AG04450 (cell line): ENCODE measurements at regions not wholly inside any gene's neighbourhood (a gene's known extent, or its start where the extent isn't known, plus 50 kb on each side); places are given as distances from the start of the nearest gene placed in this dataset.
A peak's percentile ranks its signal among the peaks of the same experiment; 100 is the strongest.

Source experiments
- CTCF ChIA-PET: fragments of 300-600, 350-600 bp; formaldehyde crosslinking; extraction: SDS; loops from one replicate; lab custom pipeline; 2022; ENCODE audit warnings: antibody characterized with exemption, inconsistent platforms; lab: Charles Lee
- POLR2A ChIA-PET: fragments of 350-600 bp; formaldehyde crosslinking; extraction: SDS; loops from one replicate; lab custom pipeline; 2021; ENCODE audit warnings: antibody characterized with exemption, inconsistent platforms; lab: Yijun Ruan, JAX
- DNase-seq: peaks from one replicate; pipeline ENCODE4 v3.0.0-alpha.2; 2011; ENCODE audit warnings: low read depth, low spot score
- H3K27ac ChIP-seq: one replicate; pipeline ENCODE4 v1.5.1; 2012; ENCODE audit warnings: low read depth, low read length, control low read depth
- H3K27me3 ChIP-seq: one replicate; pipeline ENCODE4 v1.6.0; 2012; ENCODE audit warnings: low read length; ENCODE audit not compliant: control insufficient read depth, insufficient read depth
- H3K4me3 ChIP-seq: 2 replicates; pipeline ENCODE4 v1.5.1; 2011; ENCODE audit warnings: mild to moderate bottlenecking, low read depth, low read length, control low read depth
- H3K9me3 ChIP-seq: 2 replicates; pipeline ENCODE4 v1.5.1; 2012; ENCODE audit warnings: low read length; ENCODE audit not compliant: control insufficient read depth, insufficient read depth
- CTCF ChIP-seq: IDR thresholded peaks from 2 replicates; pipeline ENCODE4 v1.5.1; 2011; ENCODE audit warnings: low read depth, low read length, control low read depth, inconsistent platforms

GRCh38 chr6:14822012-14822553 lies 423.8 kb upstream of the JARID2 start:
- no peaks in the 10 kb centered on the region for H3K27me3 ChIP-seq
- H3K27ac ChIP-seq = no peak overlapping the region
- DNase-seq = no peak
- H3K9me3 ChIP-seq = no peaks in the 10 kb centered on the region
- CTCF ChIA-PET = no interaction called here
- POLR2A ChIA-PET = no interaction called here
- no peak for TF ChIP-seq CTCF
- no peak overlapping the region for H3K4me3 ChIP-seq

GRCh38 chr6:14822679-14823078 lies 423.2 kb upstream of the JARID2 start:
- Histone ChIP-seq H3K9me3 (no peaks in the 10 kb centered on the region), H3K27me3 (no peaks in the 10 kb centered on the region), H3K4me3 (no peak overlapping the region), H3K27ac (no peak overlapping the region)
- no peak for TF ChIP-seq CTCF
- DNase-seq = peak; percentile 10
- CTCF ChIA-PET = no interaction called here
- POLR2A ChIA-PET = no interaction called here

- H3K4me3 ChIP-seq = no peak overlapping the region
- no peaks in the 10 kb centered on the region for H3K9me3 ChIP-seq
- no peaks in the 10 kb centered on the region for H3K27me3 ChIP-seq
- POLR2A ChIA-PET = interaction anchor here (0.6 kb wide), 1 partner anchor 139 kb away, joined by 10 read pairs; no protein-coding TSS in a partner anchor
- TF ChIP-seq CTCF = no peak
- CTCF ChIA-PET = no interaction called here
- no peak overlapping the region for H3K27ac ChIP-seq
- DNase-seq = no peak
Observed at GRCh38 chr6:14824060-14824459, 421.8 kb upstream of the JARID2 start.

- H3K27me3 ChIP-seq = no peaks in the 10 kb centered on the region
- no peaks in the 10 kb centered on the region for H3K9me3 ChIP-seq
- DNase-seq = no peak
- ChIA-PET CTCF (interaction anchor here (1.1 kb wide), 1 partner anchor 165 kb away, joined by 4 read pairs; no protein-coding TSS in a partner anchor), POLR2A (interaction anchor here (0.6 kb wide), 1 partner anchor 139 kb away, joined by 10 read pairs; no protein-coding TSS in a partner anchor)
- no peak overlapping the region for H3K27ac ChIP-seq
- no peak for TF ChIP-seq CTCF
- H3K4me3 ChIP-seq = no peak overlapping the region
Observed at GRCh38 chr6:14824484-14825275, 421.2 kb upstream of the JARID2 start.

- POLR2A ChIA-PET = no interaction called here
- DNase-seq = no peak
- CTCF ChIA-PET = no interaction called here
- no peak for TF ChIP-seq CTCF
- Histone ChIP-seq H3K9me3 (no peaks in the 10 kb centered on the region), H3K27ac (no peak overlapping the region), H3K4me3 (no peak overlapping the region), H3K27me3 (no peaks in the 10 kb centered on the region)
Observed at GRCh38 chr6:14826456-14826855, 419.4 kb upstream of the JARID2 start.
